ENCODE measurements at regions not wholly inside any gene's neighbourhood (a gene's known extent, or its start where the extent isn't known, plus 50 kb on each side); places are given as distances from the start of the nearest gene placed in this dataset.
"Not testable (repeated sequence)": the region's sequence is repeated elsewhere in the genome, so short reads cannot be mapped to it uniquely, and the experiment has no call there.

- ATAC-seq = peak; percentile 92
- peak; percentile 12 for DNase-seq
Measured at GRCh38 chr19:14283813-14284520, 78.0 kb upstream of the ADGRL1 start.

- DNase-seq, ATAC-seq: not testable (repeated sequence)
Measured at GRCh38 chr19:14279270-14279669, 73.3 kb upstream of the ADGRL1 start.

GRCh38 chr19:14277608-14278007, 71.6 kb upstream of the ADGRL1 start:
- ATAC-seq = no peak
- no peak for DNase-seq

- DNase-seq, ATAC-seq: not testable (repeated sequence)
Measured at GRCh38 chr19:14275823-14276222, 69.9 kb upstream of the ADGRL1 start.

GRCh38 chr19:14272623-14273022, 66.7 kb upstream of the ADGRL1 start:
- DNase-seq (no peak), ATAC-seq (no peak)

- ATAC-seq (no peak), DNase-seq (no peak)
Measured at GRCh38 chr19:14271840-14272239, 65.9 kb upstream of the ADGRL1 start.

GRCh38 chr19:14270557-14270956, 64.6 kb upstream of the ADGRL1 start:
- not testable (repeated sequence) for ATAC-seq, DNase-seq

GRCh38 chr19:14267224-14267741, 61.3 kb upstream of the ADGRL1 start:
- ATAC-seq = no peak

GRCh38 chr19:14266208-14266607, 60.2 kb upstream of the ADGRL1 start:
- not testable (repeated sequence) for DNase-seq, ATAC-seq

More at GRCh38 chr19:14267224-14267741, 61.3 kb upstream of the ADGRL1 start:
- DNase-seq = no peak

GRCh38 chr19:14265290-14266036, 59.5 kb upstream of the ADGRL1 start:
- DNase-seq (no peak), ATAC-seq (no peak)

GRCh38 chr19:14255902-14256649, 50.1 kb upstream of the ADGRL1 start:
- DNase-seq = not testable (repeated sequence)
- ATAC-seq = peak; percentile 57
